Peyer's patch (tissue), 4 donors: ENCODE measurements at regions not wholly inside any gene's neighbourhood (a gene's known extent, or its start where the extent isn't known, plus 50 kb on each side); places are given as distances from the start of the nearest gene placed in this dataset.

Experiments
- DNase-seq, 3 donors: peaks; one replicate each; pipeline ENCODE4 v3.0.0-alpha.2; 2017 to 2019
- H3K27ac ChIP-seq, 4 donors: fragments of 200-600 bp; sonication (generic); one replicate each; pipeline ENCODE4 v1.5.1; 2016 to 2019
- H3K27me3 ChIP-seq, 2 donors: fragments of 200-600 bp; sonication (generic); one replicate each; pipeline ENCODE4 v1.5.1; 2019
- H3K36me3 ChIP-seq, 3 donors: fragments of 200-600 bp; sonication (generic); one replicate each; pipeline ENCODE4 v1.5.1; 2016 to 2019
- H3K4me1 ChIP-seq, 4 donors: fragments of 200-600 bp; sonication (generic); one replicate each; pipeline ENCODE4 v1.5.1; 2016 to 2019
- H3K4me3 ChIP-seq, 4 donors: fragments of 200-600 bp; sonication (generic); 1 replicate in 3 of 4; 2 replicates in 1 of 4; pipeline ENCODE4 v1.5.1; 2016 to 2019; ENCODE audit warnings: mild to moderate bottlenecking in 1 of 4
- H3K9me3 ChIP-seq, 4 donors: fragments of 200-600 bp; sonication (generic); one replicate each; pipeline ENCODE4 v1.5.1; 2016 to 2019; ENCODE audit warnings: mild to moderate bottlenecking in 1 of 4
- POLR2A ChIP-seq, 2 donors: fragments of 450-650 bp; IDR thresholded peaks; one replicate each; pipeline ENCODE4 v1.5.1; 2017; ENCODE audit warnings: antibody characterized with exemption in 2 of 2, mild to moderate bottlenecking in 2 of 2, moderate library complexity in 2 of 2
- TF ChIP-seq, protein P1 (sequence below), 6 experiments: fragments of 450-650 bp in 4 of 6; fragments of 200-600 bp in 2 of 6; sonication (generic) in 1 of 6; IDR thresholded peaks; one replicate each; pipeline ENCODE4 v1.5.1; 2017 to 2019; ENCODE audit warnings: antibody characterized with exemption in 6 of 6, mild to moderate bottlenecking in 3 of 6, moderate library complexity in 1 of 6

DNA sequence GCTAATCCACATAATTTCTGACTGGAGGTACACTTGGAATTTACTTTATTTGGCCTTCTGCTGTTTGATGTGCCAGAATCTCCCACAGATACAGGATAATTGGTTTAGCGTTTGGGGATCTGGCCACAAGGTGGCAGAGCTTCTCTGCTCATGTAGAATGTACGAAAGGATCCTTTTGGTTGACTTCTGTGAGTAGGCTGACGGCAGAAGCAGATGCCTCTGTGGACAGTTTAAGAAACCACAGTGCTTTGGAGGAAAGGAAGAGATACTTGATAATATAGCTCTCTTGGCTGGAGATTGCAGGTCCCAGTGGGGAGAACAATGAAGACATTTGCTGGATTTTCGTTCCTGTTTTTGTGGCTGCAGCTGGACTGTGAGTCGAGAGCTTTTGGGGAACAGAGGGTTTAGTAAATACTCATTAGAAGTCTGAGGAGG, 75.3 kb upstream of the OR4E1 start:
- H3K36me3 ChIP-seq, result no peaks in the 10 kb centered on the region

DNA sequence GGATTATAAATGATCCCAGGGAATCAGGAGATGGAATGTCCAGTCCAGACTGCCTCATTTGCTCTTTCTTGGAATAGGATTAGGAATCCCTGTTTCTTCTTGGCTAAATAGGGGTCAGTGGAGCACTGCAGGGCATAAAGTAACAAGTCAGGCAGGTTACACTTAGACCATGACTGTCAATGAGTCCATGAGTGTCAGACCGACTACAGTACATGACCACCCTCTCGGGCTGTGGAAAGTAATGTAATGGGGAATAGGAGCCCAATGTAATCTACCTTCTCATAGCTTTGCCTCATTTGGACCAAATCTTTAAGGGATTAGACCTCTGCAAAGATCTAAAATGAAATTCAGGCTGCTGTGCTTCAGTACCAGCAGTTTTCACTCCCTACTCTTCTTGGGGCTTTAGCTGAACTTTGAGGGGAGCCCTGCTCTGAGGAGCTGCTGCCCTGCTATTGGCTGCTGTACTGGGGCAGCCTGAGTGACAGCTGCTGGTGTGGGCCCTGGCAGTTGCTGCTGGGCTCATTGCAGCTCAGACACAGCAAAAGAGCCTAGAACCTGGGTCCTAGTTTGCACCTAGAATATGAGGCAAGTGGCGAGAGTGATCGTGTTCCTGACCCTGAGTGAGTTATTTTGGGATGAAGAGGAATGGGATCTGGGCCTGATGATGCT, 62.2 kb upstream of the OR4E1 start:
- H3K36me3 ChIP-seq, result no peaks in the 10 kb centered on the region
- no peak for DNase-seq
- no peaks in the 10 kb centered on the region for H3K27me3 ChIP-seq
- no peak overlapping the region for H3K27ac ChIP-seq
- no peak overlapping the region for H3K4me3 ChIP-seq
- no peaks in the 10 kb centered on the region for H3K9me3 ChIP-seq
- no peaks in the 10 kb centered on the region for H3K4me1 ChIP-seq
- TF ChIP-seq, protein P1, sequence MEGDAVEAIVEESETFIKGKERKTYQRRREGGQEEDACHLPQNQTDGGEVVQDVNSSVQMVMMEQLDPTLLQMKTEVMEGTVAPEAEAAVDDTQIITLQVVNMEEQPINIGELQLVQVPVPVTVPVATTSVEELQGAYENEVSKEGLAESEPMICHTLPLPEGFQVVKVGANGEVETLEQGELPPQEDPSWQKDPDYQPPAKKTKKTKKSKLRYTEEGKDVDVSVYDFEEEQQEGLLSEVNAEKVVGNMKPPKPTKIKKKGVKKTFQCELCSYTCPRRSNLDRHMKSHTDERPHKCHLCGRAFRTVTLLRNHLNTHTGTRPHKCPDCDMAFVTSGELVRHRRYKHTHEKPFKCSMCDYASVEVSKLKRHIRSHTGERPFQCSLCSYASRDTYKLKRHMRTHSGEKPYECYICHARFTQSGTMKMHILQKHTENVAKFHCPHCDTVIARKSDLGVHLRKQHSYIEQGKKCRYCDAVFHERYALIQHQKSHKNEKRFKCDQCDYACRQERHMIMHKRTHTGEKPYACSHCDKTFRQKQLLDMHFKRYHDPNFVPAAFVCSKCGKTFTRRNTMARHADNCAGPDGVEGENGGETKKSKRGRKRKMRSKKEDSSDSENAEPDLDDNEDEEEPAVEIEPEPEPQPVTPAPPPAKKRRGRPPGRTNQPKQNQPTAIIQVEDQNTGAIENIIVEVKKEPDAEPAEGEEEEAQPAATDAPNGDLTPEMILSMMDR (IDR thresholded peaks at IDR 0.05), result no peak

More for the DNA sequence above, 75.3 kb upstream of the OR4E1 start:
- Histone ChIP-seq H3K9me3 (no peaks in the 10 kb centered on the region), H3K27ac (no peak overlapping the region), H3K27me3 (no peaks in the 10 kb centered on the region), H3K4me1 (no peaks in the 10 kb centered on the region), H3K4me3 (no peak overlapping the region)
- no peak for TF ChIP-seq POLR2A (IDR thresholded peaks at IDR 0.05)
- TF ChIP-seq, protein P1 (IDR thresholded peaks at IDR 0.05), result peak; percentile 15 to 47 (median 42)
- DNase-seq, result peak in 1 of 3 donors; percentile 65

DNA sequence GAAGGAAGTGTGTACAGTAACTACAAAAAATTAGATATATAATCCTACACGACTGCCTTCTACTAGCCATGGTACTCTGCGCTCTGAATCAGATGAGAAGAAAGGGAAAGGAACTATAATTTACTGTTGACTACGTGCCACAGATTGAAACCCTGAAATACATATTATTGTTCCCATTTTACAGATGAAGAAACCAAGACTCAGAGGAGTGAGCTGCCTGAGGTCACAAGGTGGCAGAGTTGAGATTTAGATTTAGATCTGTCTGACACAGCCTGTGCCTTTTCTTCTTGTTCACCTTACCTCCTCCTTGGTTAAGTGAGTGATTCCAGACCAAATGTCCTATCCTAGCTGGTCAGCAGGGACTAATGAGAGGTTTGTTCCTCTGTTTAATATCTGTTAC, 61.6 kb upstream of the OR4E1 start:
- no peak for DNase-seq
- Histone ChIP-seq H3K27ac (no peak overlapping the region), H3K4me3 (no peak overlapping the region), H3K27me3 (no peaks in the 10 kb centered on the region), H3K36me3 (no peaks in the 10 kb centered on the region), H3K4me1 (no peaks in the 10 kb centered on the region), H3K9me3 (no peaks in the 10 kb centered on the region)
- TF ChIP-seq, protein P1 (IDR thresholded peaks at IDR 0.05), result no peak

DNA sequence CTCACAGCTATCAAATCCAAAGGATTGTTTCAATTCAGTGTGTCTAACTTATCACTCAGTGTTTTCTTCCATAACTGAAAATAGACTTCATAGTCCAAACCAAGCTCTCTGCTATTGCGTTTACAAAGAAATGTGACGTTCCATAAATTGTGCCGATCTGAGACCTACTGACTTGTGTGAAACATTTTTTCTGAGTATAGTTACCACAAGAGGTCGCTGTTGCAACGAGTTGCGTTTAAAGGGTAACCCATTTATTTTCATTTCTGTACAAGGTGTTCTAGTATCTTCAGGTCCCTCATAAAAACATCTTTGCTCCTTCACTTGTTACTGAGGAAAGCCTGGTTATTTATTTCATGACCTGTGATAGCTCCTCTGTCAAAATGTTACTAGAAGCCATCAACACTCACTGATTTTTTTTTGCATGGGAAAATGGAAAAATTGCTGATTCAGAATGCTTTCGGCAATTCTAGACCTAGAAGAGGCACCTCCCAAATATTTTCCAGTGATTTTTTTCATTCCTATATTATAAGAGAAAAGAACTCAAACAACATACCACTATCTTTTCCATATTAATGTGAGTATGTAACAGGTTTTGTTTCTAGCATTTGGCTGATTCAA, 60.9 kb upstream of the OR4E1 start:
- DNase-seq, result peak in 1 of 3 donors; percentile 61
- no peaks in the 10 kb centered on the region for H3K27me3 ChIP-seq
- no peaks in the 10 kb centered on the region for H3K36me3 ChIP-seq
- TF ChIP-seq POLR2A (IDR thresholded peaks at IDR 0.05), result no peak
- TF ChIP-seq, protein P1 (IDR thresholded peaks at IDR 0.05), result peak; percentile 10 to 53 (median 42)
- H3K4me3 ChIP-seq, result no peak overlapping the region
- no peaks in the 10 kb centered on the region for H3K9me3 ChIP-seq
- no peak overlapping the region for H3K27ac ChIP-seq
- no peaks in the 10 kb centered on the region for H3K4me1 ChIP-seq

DNA sequence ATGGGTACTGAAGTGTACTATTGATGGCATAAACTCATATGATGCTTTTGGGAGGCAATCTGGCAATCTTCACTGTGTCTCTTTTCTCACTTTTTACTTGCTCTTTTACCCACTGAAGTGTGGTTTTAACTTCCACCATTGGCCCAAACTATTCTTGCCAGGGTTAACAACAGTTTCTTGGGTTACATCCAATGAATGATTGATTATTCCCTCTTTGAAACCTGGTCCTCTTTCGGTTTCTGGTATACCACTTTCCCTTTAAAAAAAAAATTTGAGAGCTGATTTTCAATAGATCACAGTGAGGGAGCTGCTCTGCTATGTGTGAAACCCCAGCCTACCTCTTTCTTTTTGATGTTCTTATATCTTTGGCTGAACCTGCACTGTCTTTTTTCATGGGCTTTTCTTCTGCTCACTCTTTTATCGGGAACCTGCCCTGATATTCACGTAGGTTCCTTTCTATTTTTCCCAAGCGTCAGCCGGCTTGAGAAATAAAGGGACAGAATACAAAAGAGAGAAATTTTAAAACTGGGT, 56.1 kb upstream of the OR4E1 start:
- Histone ChIP-seq H3K36me3 (no peaks in the 10 kb centered on the region), H3K27me3 (no peaks in the 10 kb centered on the region), H3K27ac (no peak overlapping the region), H3K9me3 (no peaks in the 10 kb centered on the region), H3K4me1 (no peaks in the 10 kb centered on the region), H3K4me3 (no peak overlapping the region)
- DNase-seq, result no peak
- TF ChIP-seq POLR2A (IDR thresholded peaks at IDR 0.05), result no peak
- TF ChIP-seq, protein P1 (IDR thresholded peaks at IDR 0.05), result no peak
